ENCODE measurements at regions not wholly inside any gene's neighbourhood (a gene's known extent, or its start where the extent isn't known, plus 50 kb on each side); places are given as distances from the start of the nearest gene placed in this dataset.

- no peak for DNase-seq (ENCODE audit: low read depth)
- no peak overlapping the region for H3K4me3 ChIP-seq (ENCODE audit: low read depth, low read length)
- TF ChIP-seq CTCF (IDR thresholded peaks at IDR 0.05; ENCODE audit: insufficient read depth, low read depth, low read length, missing control alignments): no peak
Observed at GRCh38 chr4:132709056-132709455, 440.0 kb upstream of the PCDH10 start.

DNA sequence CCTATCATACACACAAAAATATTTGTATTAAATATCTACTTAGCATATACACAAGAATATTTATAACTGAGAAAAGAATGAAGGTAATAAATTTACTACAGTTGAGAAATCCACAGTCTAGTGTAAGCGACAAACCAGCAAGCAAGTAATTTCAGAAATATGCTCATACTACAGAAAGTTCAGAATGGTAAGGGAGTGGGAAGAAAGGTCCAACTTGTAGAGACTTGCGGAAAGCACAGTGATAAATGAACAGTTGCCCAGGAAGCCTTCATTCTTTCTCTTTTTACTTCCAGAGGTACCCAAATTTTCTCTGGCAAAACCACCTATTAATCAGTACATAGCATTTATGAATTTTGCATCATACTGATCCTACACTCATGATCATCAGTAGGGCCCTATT, 438.1 kb upstream of the PCDH10 start:
- DNase-seq (ENCODE audit: low read depth): no peak
- TF ChIP-seq CTCF (IDR thresholded peaks at IDR 0.05; ENCODE audit: insufficient read depth, low read depth, low read length, missing control alignments): no peak
- H3K4me3 ChIP-seq (ENCODE audit: low read depth, low read length): no peak overlapping the region

DNA sequence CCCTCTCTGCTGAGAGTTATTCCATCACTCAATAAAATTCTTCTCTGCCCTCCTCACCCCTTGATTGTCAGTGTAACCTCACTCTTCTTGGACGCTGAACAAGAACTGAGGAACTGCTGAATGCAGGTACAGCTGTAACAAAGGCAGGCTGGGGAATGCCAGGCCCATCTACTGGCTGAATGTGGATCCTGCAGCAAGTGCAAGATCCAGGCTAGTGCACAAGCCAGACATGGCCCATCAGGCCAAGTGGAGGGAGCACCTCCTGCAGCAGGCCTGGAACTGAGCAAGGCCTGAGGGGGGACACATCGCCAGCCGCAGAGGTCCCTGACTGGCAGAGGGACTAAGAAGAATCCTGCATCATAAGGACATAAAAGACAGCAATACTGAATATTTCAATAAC, 411.8 kb upstream of the PCDH10 start:
- no peak for TF ChIP-seq CTCF (IDR thresholded peaks at IDR 0.05; ENCODE audit: insufficient read depth, low read depth, low read length, missing control alignments)

DNA sequence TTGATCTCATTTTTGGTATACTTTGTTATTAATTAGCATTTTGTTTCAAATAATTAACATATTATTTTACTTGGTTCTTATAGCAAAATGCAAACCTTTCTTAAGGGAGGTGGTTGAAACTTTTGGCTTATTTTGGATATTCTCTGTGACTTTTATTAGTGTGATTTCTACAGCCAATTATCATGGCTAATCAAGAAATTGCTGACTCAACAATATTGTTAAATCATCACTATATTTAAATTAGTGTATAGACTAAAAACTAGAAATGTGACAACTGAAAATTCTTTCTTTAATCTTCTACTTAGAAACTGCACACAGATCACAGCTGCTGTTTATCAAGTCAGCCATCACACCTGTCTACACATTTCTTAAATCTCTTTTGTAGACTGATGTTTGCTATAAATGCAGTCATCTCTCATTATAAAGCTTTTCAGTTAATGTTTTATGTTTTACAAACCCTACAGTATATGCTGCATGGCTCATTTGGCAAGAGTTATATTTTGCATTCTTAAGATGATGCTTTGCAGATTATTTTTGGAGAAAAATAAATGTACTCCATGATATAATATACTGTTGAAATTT, 389.8 kb upstream of the PCDH10 start:
- no peak for TF ChIP-seq CTCF (IDR thresholded peaks at IDR 0.05; ENCODE audit: insufficient read depth, low read depth, low read length, missing control alignments)
- no peak for DNase-seq (ENCODE audit: low read depth)

More for the DNA sequence above, 411.8 kb upstream of the PCDH10 start:
- DNase-seq (ENCODE audit: low read depth): no peak
- H3K4me3 ChIP-seq (ENCODE audit: low read depth, low read length): no peak overlapping the region

GRCh38 chr4:132763465-132763864, 385.6 kb upstream of the PCDH10 start:
- no peak overlapping the region for H3K4me3 ChIP-seq (ENCODE audit: low read depth, low read length)
- no peak for TF ChIP-seq CTCF (IDR thresholded peaks at IDR 0.05; ENCODE audit: insufficient read depth, low read depth, low read length, missing control alignments)
- DNase-seq (ENCODE audit: low read depth): no peak

More for the DNA sequence above, 389.8 kb upstream of the PCDH10 start:
- no peak overlapping the region for H3K4me3 ChIP-seq (ENCODE audit: low read depth, low read length)

GRCh38 chr4:132767901-132768300, 381.2 kb upstream of the PCDH10 start:
- H3K4me3 ChIP-seq (ENCODE audit: low read depth, low read length): no peak overlapping the region
- no peak for TF ChIP-seq CTCF (IDR thresholded peaks at IDR 0.05; ENCODE audit: insufficient read depth, low read depth, low read length, missing control alignments)
- DNase-seq (ENCODE audit: low read depth): no peak

DNA sequence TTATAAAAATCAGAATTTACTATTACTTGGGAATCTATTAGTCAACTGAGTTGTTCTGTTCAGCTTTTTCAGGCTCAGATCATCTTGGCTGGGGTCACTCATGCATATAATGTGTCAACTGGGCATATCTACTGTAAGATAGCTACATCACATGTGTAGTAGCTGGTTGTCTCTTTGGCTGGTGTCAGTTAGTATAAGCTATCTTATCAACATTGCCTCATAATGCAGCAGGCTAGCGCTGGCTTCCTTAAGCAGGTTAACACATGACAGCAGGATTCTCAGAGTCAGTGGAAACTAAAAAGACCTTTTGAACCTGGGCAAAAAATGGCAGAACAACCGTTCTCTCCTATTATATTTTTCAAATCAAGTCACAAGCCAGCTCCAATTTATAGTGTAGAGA, 378.3 kb upstream of the PCDH10 start:
- H3K4me3 ChIP-seq (ENCODE audit: low read depth, low read length): no peak overlapping the region
- TF ChIP-seq CTCF (IDR thresholded peaks at IDR 0.05; ENCODE audit: insufficient read depth, low read depth, low read length, missing control alignments): no peak
- no peak for DNase-seq (ENCODE audit: low read depth)

Measured in GM12865 (cell line).